ENCODE measurements at regions not wholly inside any gene's neighbourhood (a gene's known extent, or its start where the extent isn't known, plus 50 kb on each side); places are given as distances from the start of the nearest gene placed in this dataset.
"Not testable (repeated sequence)": the region's sequence is repeated elsewhere in the genome, so short reads cannot be mapped to it uniquely, and the experiment has no call there.

GRCh38 chr21:18521204-18521603 lies 117.6 kb upstream of the TMPRSS15 start:
- Mint-ChIP-seq H3K4me3 (no peak overlapping the region), H3K9me3 (ENCODE audit: low read depth) (no peaks in the 10 kb centered on the region), H3K4me1 (no peaks in the 10 kb centered on the region), H3K36me3 (ENCODE audit: low read depth) (no peaks in the 10 kb centered on the region), H3K27ac (no peak overlapping the region), H3K27me3 (no peaks in the 10 kb centered on the region)
- POLR2A ChIA-PET: no interaction called here
- ATAC-seq: no peak
- intact Hi-C loops (cut with DNase I, micrococcal nuclease): no loop called here
- CTCF ChIA-PET: interaction anchor here (0.7 kb wide), 1 partner anchor 10 kb away, joined by 3 read pairs; no protein-coding TSS in a partner anchor
- DNase-seq: no peak

DNA sequence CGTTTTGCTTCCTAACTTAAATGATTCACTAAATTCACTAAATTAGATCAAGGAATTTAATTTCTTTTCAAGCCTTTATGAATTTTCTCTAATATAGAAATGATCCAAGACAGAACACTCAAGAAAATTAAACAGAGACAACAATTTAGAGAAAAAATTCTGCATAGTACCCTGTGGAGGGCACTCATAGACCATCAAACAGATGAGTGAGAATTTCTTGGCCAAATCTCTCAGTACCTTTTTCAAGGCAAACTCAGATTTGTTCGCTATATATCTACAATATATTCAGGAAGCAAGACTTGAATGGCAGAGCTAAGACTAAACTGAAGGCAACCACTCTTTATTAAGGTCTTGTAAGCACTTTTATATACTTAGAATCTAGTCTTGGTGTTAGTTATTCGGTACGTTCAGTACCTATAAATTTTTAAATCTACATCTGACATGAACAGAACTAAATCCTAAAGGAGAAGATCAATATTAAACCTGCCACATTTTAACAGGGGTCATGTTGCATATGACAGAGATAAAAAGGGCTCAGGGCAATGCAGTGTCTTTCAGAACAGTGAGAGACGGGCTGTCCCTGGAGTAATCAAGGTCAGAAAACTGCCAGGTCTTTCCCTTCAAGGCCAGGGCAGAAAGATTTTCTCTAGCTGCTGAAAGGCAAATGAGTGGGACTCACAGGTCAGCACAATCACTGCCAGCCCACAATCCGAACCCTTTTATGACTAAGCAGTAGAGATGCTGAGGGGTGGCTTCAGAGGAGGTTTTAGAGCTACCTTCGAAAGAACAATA lies 118.8 kb upstream of the TMPRSS15 start:
- no peaks in the 10 kb centered on the region for H3K4me1 Mint-ChIP-seq
- H3K27me3 Mint-ChIP-seq: no peaks in the 10 kb centered on the region
- DNase-seq (no peak), ATAC-seq (no peak)
- no peak overlapping the region for H3K4me3 Mint-ChIP-seq
- H3K27ac Mint-ChIP-seq: no peak overlapping the region
- ChIA-PET POLR2A (no interaction called here), CTCF (no interaction called here)
- no peaks in the 10 kb centered on the region for H3K9me3 Mint-ChIP-seq (ENCODE audit: low read depth)
- intact Hi-C loops (cut with DNase I, micrococcal nuclease): no loop called here
- H3K36me3 Mint-ChIP-seq (ENCODE audit: low read depth): no peaks in the 10 kb centered on the region

DNA sequence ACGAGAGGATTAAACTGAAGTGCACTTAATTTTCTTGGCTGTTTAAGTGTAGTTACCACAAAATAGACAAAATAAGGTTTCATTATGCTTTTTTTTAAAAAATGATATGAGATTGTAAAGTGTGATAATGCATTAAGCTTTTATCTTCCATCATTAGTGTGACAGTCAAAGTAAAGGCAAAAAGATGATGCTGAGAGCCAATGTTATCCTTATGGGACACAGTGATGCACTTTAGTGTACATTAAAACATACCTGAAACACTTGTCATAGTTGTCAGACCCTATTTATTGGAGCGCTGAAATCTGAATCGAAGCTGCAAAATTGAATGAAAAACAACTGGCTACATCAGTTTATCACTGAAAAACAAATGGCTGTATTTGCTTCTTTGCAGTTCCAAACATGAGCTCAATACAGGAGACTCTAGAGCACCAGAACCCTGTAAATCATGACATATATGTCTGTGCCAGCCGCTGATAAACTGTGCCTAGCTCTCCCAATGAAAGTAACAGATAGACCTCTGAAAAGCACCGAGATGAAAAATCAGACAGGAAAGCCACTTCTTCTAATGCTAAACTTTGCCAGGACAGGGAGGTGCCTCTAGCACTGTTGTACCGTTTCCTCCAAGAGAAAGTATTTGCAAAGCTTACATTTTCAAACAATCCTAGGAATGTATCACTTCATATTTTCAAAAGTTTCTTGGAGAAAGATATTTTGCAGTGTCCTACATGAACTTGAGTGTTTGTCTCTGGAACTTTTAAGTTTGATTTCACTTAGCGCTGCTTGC lies 120.7 kb upstream of the TMPRSS15 start:
- no peaks in the 10 kb centered on the region for H3K9me3 Mint-ChIP-seq (ENCODE audit: low read depth)
- H3K4me1 Mint-ChIP-seq: no peaks in the 10 kb centered on the region
- no peaks in the 10 kb centered on the region for H3K27me3 Mint-ChIP-seq
- intact Hi-C loops (cut with DNase I, micrococcal nuclease): no loop called here
- CTCF ChIA-PET: no interaction called here
- no peaks in the 10 kb centered on the region for H3K36me3 Mint-ChIP-seq (ENCODE audit: low read depth)
- no peak for ATAC-seq
- H3K27ac Mint-ChIP-seq: no peak overlapping the region
- DNase-seq: no peak
- no peak overlapping the region for H3K4me3 Mint-ChIP-seq
- POLR2A ChIA-PET: no interaction called here

GRCh38 chr21:18529254-18529653 lies 125.7 kb upstream of the TMPRSS15 start:
- Mint-ChIP-seq H3K27me3 (no peaks in the 10 kb centered on the region), H3K36me3 (ENCODE audit: low read depth) (no peaks in the 10 kb centered on the region), H3K9me3 (ENCODE audit: low read depth) (peaks cover 2% of the 10 kb centered on the region), H3K27ac (no peak overlapping the region), H3K4me3 (no peak overlapping the region), H3K4me1 (no peaks in the 10 kb centered on the region)
- DNase-seq: no peak
- ChIA-PET CTCF (no interaction called here), POLR2A (no interaction called here)
- no peak for ATAC-seq
- intact Hi-C loops (cut with DNase I, micrococcal nuclease): no loop called here

DNA sequence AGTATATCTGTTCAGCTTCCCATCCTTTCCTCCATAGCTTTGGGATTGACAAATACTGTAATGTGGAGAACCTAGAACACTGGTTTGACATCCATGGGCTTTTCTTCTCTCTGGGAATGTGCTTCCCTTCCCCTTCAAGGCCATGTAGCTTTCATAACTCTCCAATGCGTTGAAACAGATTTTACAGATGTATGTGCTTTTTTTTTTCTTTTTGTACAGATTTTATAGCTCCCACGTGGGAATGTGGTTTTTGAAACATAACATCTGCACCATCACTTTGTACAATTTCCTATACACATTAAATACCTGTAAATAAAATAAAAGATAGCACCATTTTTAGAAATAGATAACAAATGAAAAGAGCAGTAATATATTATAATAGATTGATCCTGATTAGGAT lies 138.5 kb upstream of the TMPRSS15 start:
- H3K9me3 Mint-ChIP-seq (ENCODE audit: low read depth): peaks cover 2% of the 10 kb centered on the region

DNA sequence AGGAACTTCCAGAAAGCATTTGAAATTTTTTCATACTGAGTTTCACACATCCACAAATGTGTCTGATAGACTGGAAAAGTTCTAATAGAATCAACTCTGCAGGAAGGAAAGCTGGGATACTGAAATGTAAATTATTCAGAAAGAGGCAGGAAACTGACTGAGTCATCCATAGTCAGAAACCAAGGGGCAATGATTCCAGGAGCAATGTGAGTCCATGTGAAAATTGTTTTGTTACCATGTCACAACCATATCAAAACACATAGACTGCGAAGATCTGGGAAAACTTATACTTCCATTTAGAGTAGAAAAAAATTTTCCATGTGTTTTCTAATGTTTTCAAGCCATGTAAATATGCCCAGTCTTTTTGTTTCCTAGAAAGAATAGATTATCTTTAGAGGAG lies 142.3 kb upstream of the TMPRSS15 start:
- ATAC-seq (no peak), DNase-seq (no peak)
- Mint-ChIP-seq H3K9me3 (ENCODE audit: low read depth) (peaks cover 2% of the 10 kb centered on the region), H3K27me3 (no peaks in the 10 kb centered on the region), H3K4me1 (no peaks in the 10 kb centered on the region), H3K4me3 (no peak overlapping the region), H3K27ac (no peak overlapping the region), H3K36me3 (ENCODE audit: low read depth) (no peaks in the 10 kb centered on the region)
- POLR2A ChIA-PET: no interaction called here
- CTCF ChIA-PET: no interaction called here
- intact Hi-C loops (cut with DNase I, micrococcal nuclease): no loop called here

More for the DNA sequence above, 138.5 kb upstream of the TMPRSS15 start:
- no peaks in the 10 kb centered on the region for H3K36me3 Mint-ChIP-seq (ENCODE audit: low read depth)
- H3K27ac Mint-ChIP-seq: no peak overlapping the region
- ChIA-PET POLR2A (no interaction called here), CTCF (interaction anchor here (0.6 kb wide), 1 partner anchor 58 kb away, joined by 4 read pairs; no protein-coding TSS in a partner anchor)
- ATAC-seq (no peak), DNase-seq (no peak)
- intact Hi-C loops (cut with DNase I, micrococcal nuclease): no loop called here
- H3K4me1 Mint-ChIP-seq: no peaks in the 10 kb centered on the region
- no peaks in the 10 kb centered on the region for H3K27me3 Mint-ChIP-seq
- no peak overlapping the region for H3K4me3 Mint-ChIP-seq

DNA sequence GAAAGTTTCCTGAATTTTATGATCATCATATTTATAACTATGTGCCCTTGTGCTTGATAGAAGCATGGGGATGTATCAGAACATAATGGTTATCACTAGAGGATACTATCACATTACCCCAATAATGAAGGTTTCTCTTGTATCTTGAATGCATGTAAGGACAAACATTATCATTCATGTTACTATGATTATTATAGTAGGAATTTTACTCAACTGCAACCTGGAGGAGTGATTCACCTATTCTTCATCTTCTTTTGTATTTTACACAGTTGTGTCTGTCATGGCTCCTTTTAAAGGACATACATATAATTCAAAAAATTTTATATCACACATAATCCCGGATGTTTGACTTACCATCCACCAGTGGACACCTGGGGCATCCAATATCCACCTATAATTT lies 143.8 kb upstream of the TMPRSS15 start:
- ATAC-seq: no peak
- Mint-ChIP-seq H3K27me3 (no peaks in the 10 kb centered on the region), H3K27ac (no peak overlapping the region), H3K9me3 (ENCODE audit: low read depth) (peaks cover 2% of the 10 kb centered on the region), H3K4me3 (no peak overlapping the region), H3K36me3 (ENCODE audit: low read depth) (no peaks in the 10 kb centered on the region), H3K4me1 (no peaks in the 10 kb centered on the region)
- CTCF ChIA-PET: no interaction called here
- intact Hi-C loops (cut with DNase I, micrococcal nuclease): no loop called here
- DNase-seq: no peak
- POLR2A ChIA-PET: no interaction called here

DNA sequence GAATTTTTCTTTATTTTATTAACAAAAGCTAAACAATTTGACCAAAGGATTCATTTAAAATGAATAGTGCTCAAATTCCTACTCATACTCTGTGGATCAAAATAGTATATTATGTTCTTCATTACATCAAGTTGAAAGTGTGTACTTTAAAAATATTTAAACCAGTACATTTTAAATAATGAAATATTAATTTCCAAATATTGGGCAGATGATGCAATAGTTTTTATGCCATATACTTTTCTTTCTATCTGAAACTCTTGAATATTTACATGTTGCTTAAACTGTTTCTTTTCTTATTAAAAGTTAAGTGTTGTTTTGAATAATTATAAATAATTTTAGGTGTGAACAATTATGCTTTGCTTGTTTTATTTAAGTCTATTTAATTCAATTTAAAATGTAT lies 144.7 kb upstream of the TMPRSS15 start:
- Mint-ChIP-seq H3K4me3 (no peak overlapping the region), H3K27me3 (no peaks in the 10 kb centered on the region), H3K36me3 (ENCODE audit: low read depth) (no peaks in the 10 kb centered on the region), H3K27ac (no peak overlapping the region), H3K9me3 (ENCODE audit: low read depth) (peaks cover 2% of the 10 kb centered on the region), H3K4me1 (no peaks in the 10 kb centered on the region)
- ChIA-PET CTCF (no interaction called here), POLR2A (no interaction called here)
- ATAC-seq: no peak
- intact Hi-C loops (cut with DNase I, micrococcal nuclease): no loop called here
- DNase-seq: no peak

- no peaks in the 10 kb centered on the region for H3K36me3 Mint-ChIP-seq (ENCODE audit: low read depth)
- no peak for DNase-seq
- ChIA-PET POLR2A (no interaction called here), CTCF (interaction anchor here (1.0 kb wide), 1 partner anchor 49 kb away, joined by 3 read pairs; no protein-coding TSS in a partner anchor)
- H3K4me3 Mint-ChIP-seq: no peak overlapping the region
- no peaks in the 10 kb centered on the region for H3K9me3 Mint-ChIP-seq (ENCODE audit: low read depth)
- no peak overlapping the region for H3K27ac Mint-ChIP-seq
- no peaks in the 10 kb centered on the region for H3K27me3 Mint-ChIP-seq
- no peaks in the 10 kb centered on the region for H3K4me1 Mint-ChIP-seq
- intact Hi-C loops (cut with DNase I, micrococcal nuclease): no loop called here
- no peak for ATAC-seq
Observed at GRCh38 chr21:18549214-18549905, 145.8 kb upstream of the TMPRSS15 start.

- Mint-ChIP-seq H3K27me3 (no peaks in the 10 kb centered on the region), H3K36me3 (ENCODE audit: low read depth) (no peaks in the 10 kb centered on the region), H3K4me1 (no peaks in the 10 kb centered on the region), H3K27ac (no peak overlapping the region), H3K9me3 (ENCODE audit: low read depth) (no peaks in the 10 kb centered on the region), H3K4me3 (no peak overlapping the region)
- POLR2A ChIA-PET: no interaction called here
- ATAC-seq (no peak), DNase-seq (no peak)
- intact Hi-C loops (cut with DNase I, micrococcal nuclease): no loop called here
- CTCF ChIA-PET: no interaction called here
Observed at GRCh38 chr21:18550361-18550760, 146.8 kb upstream of the TMPRSS15 start.

DNA sequence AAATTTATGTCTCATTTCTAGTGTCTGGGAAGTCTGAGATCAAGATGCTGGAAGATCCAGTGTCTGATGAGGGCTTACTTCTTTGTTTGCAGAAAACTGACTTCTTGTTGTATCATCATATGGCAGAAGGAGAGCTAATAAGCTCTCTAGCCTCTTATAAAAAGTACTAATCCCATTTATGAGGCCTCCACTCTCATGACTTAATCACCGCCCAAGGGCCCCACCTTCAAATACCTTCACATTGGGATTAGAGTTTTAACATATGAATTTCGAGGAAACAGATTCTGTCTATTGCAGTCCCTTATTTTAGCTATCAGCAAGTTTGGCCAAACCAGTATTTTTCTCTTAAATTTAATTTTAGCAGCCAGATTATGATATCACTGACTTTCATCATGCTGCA lies 150.2 kb upstream of the TMPRSS15 start:
- Mint-ChIP-seq H3K27me3 (no peaks in the 10 kb centered on the region), H3K27ac (no peak overlapping the region), H3K36me3 (ENCODE audit: low read depth) (no peaks in the 10 kb centered on the region), H3K4me1 (no peaks in the 10 kb centered on the region), H3K4me3 (no peak overlapping the region), H3K9me3 (ENCODE audit: low read depth) (no peaks in the 10 kb centered on the region)
- DNase-seq: no peak
- intact Hi-C loops (cut with DNase I, micrococcal nuclease): no loop called here
- ChIA-PET CTCF (no interaction called here), POLR2A (no interaction called here)
- ATAC-seq: no peak

GRCh38 chr21:18567770-18568169 lies 164.2 kb upstream of the TMPRSS15 start:
- H3K36me3 Mint-ChIP-seq (ENCODE audit: low read depth); H3K4me3 Mint-ChIP-seq; ATAC-seq; H3K9me3 Mint-ChIP-seq (ENCODE audit: low read depth); H3K27ac Mint-ChIP-seq; H3K27me3 Mint-ChIP-seq; intact Hi-C loops (cut with DNase I, micrococcal nuclease); H3K4me1 Mint-ChIP-seq; DNase-seq; CTCF ChIA-PET; POLR2A ChIA-PET: not testable (repeated sequence)
